ENCODE measurements at regions not wholly inside any gene's neighbourhood (a gene's known extent, or its start where the extent isn't known, plus 50 kb on each side); places are given as distances from the start of the nearest gene placed in this dataset.

DNA sequence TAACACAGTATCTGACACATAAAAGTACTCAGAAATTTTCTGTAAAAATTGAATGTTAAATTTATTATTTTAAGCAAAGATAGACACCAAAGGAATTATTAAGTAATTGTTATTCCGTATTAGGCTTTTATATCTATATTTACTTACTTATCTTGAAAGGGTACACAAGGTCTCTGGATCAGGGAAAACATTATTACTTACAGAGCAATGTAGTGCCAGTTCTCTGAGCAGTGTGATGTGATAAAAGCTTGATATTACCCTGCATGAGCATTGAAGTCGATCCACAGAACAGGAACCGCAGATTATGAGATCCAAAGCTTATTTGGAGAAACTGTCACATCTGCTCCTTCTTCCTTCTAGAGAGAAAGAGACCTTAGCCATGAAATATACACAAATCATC, 637.9 kb upstream of the RGS18 start:
- TF ChIP-seq, protein P1, sequence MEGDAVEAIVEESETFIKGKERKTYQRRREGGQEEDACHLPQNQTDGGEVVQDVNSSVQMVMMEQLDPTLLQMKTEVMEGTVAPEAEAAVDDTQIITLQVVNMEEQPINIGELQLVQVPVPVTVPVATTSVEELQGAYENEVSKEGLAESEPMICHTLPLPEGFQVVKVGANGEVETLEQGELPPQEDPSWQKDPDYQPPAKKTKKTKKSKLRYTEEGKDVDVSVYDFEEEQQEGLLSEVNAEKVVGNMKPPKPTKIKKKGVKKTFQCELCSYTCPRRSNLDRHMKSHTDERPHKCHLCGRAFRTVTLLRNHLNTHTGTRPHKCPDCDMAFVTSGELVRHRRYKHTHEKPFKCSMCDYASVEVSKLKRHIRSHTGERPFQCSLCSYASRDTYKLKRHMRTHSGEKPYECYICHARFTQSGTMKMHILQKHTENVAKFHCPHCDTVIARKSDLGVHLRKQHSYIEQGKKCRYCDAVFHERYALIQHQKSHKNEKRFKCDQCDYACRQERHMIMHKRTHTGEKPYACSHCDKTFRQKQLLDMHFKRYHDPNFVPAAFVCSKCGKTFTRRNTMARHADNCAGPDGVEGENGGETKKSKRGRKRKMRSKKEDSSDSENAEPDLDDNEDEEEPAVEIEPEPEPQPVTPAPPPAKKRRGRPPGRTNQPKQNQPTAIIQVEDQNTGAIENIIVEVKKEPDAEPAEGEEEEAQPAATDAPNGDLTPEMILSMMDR (IDR thresholded peaks at IDR 0.05): no peak
- TF ChIP-seq POLR2A (IDR thresholded peaks at IDR 0.05): no peak
